BLaER1 treated with 17β-estradiol and CSF1 and Interleukin-3, amounts not matched to agents 10 nM and 100 nM (cell line): ENCODE measurements at regions not wholly inside any gene's neighbourhood (a gene's known extent, or its start where the extent isn't known, plus 50 kb on each side); places are given as distances from the start of the nearest gene placed in this dataset.

Source experiments
- H3K27ac ChIP-seq, 11 experiments: shearing (Covaris generic); formaldehyde crosslinking; 2 replicates each; pipeline ENCODE4 v1.8.1; 2022
- H3K27me3 ChIP-seq, 11 experiments: shearing (Covaris generic); formaldehyde crosslinking; 2 replicates each; pipeline ENCODE4 v1.8.1; 2022
- H3K36me3 ChIP-seq, 11 experiments: shearing (Covaris generic); formaldehyde crosslinking; 2 replicates each; pipeline ENCODE4 v1.8.1; 2022
- H3K4me1 ChIP-seq, 10 experiments: shearing (Covaris generic); formaldehyde crosslinking; 2 replicates each; pipeline ENCODE4 v1.8.1; 2022
- H3K4me2 ChIP-seq, 11 experiments: shearing (Covaris generic); formaldehyde crosslinking; 2 replicates each; pipeline ENCODE4 v1.8.1; 2022
- H3K4me3 ChIP-seq, 10 experiments: shearing (Covaris generic); formaldehyde crosslinking; 2 replicates each; pipeline ENCODE4 v1.8.1; 2022
- H3K9ac ChIP-seq, 11 experiments: shearing (Covaris generic); formaldehyde crosslinking; 2 replicates each; pipeline ENCODE4 v1.8.1; 2022
- H3K9me3 ChIP-seq, 11 experiments: shearing (Covaris generic); formaldehyde crosslinking; replicated peaks in 1 of 11; 2 replicates each; pipeline ENCODE4 v1.8.1; 2022
- H4K20me1 ChIP-seq, 11 experiments: shearing (Covaris generic); formaldehyde crosslinking; 2 replicates each; pipeline ENCODE4 v1.8.1; 2022
- Cebpa-rat ChIP-seq, 11 experiments: shearing (Covaris generic); IDR thresholded peaks; 2 replicates each; pipeline ENCODE4 v1.8.1; 2022

DNA sequence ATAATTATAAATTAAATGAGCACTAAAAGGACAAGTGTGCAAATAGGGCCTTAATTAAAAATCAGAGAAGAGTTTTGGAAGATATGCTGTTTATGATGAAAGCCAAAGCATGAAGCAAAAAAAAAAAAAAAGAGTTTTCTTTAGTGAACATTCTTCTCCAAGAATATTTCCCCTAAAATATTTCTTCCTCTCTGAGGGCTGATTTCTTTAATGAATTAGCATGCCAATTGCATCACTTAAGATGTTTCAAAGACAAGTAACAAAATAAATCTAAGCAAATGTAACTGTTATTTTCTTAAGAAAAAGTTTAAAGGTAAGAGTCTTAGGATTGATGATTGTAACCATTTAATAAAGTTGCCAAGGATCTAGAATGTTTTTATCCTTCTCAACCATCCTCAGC is 81.6 kb upstream of the MPDZ start:
- H4K20me1 ChIP-seq, result no peaks in the 10 kb centered on the region
- no peaks in the 10 kb centered on the region for H3K27me3 ChIP-seq
- H3K9ac ChIP-seq, result no peak overlapping the region
- H3K4me2 ChIP-seq, result no peak overlapping the region
- TF ChIP-seq Cebpa-rat (IDR thresholded peaks at IDR 0.05), result no peak
- no peak overlapping the region for H3K27ac ChIP-seq
- no peaks in the 10 kb centered on the region for H3K36me3 ChIP-seq
- H3K4me3 ChIP-seq, result no peak overlapping the region
- peaks cover 0 to under 1% (median 0%) of the 10 kb centered on the region in 10 experiments; a peak in 1 of 20 replicates for H3K4me1 ChIP-seq
- no peaks in the 10 kb centered on the region for H3K9me3 ChIP-seq

DNA sequence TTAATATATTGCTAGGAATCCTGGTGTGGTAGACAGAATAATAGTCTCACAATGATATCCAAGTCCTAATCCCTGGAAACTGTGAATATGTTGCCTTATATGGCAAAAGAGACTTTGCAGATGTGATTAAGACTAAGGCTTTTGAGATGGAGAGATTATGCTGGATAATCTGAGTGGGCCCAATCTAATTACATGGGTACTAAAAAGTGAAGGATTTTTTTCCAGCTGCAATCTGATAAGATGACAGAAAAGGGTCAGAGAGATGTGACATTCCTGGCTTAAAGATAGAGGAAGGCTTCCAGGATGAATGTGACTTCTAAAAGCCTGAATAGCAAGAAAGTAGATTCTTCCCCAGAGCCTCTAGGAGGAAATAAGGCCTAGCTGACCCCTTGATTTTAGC is 80.7 kb upstream of the MPDZ start:
- Histone ChIP-seq H3K9ac (no peak overlapping the region), H3K36me3 (no peaks in the 10 kb centered on the region), H3K27me3 (no peaks in the 10 kb centered on the region), H3K27ac (no peak overlapping the region), H4K20me1 (no peaks in the 10 kb centered on the region), H3K4me1 (no peaks in the 10 kb centered on the region), H3K4me3 (no peak overlapping the region), H3K4me2 (no peak overlapping the region), H3K9me3 (no peaks in the 10 kb centered on the region)
- TF ChIP-seq Cebpa-rat (IDR thresholded peaks at IDR 0.05), result no peak

DNA sequence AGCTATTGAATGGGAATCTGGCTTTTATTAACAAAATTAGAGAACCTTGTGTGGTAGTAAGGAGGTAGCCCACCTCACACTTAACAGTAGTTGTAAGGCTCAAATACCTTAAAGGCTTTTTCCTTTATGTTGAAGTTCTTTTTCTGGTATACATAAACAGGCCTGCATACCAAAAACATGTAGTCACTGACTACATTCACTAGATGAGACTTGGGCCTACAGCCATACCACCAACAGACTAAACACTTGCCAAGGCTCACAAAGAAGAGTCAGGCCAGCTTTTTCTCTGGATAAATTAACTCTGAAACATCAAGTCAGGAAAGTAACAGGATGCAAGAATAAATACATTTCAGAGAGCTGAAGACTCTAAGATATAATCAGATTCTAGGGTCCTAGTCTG is 78.6 kb upstream of the MPDZ start:
- no peak overlapping the region for H3K4me3 ChIP-seq
- H3K27ac ChIP-seq, result no peak overlapping the region
- no peak for TF ChIP-seq Cebpa-rat (IDR thresholded peaks at IDR 0.05)
- H3K4me2 ChIP-seq, result no peak overlapping the region
- H4K20me1 ChIP-seq, result no peaks in the 10 kb centered on the region
- no peaks in the 10 kb centered on the region for H3K36me3 ChIP-seq
- no peaks in the 10 kb centered on the region for H3K27me3 ChIP-seq
- peaks cover 0 to 11% (median 0%) of the 10 kb centered on the region in 10 experiments; a peak in 5 of 20 replicates for H3K4me1 ChIP-seq
- no peak overlapping the region for H3K9ac ChIP-seq
- H3K9me3 ChIP-seq, result no peaks in the 10 kb centered on the region

DNA sequence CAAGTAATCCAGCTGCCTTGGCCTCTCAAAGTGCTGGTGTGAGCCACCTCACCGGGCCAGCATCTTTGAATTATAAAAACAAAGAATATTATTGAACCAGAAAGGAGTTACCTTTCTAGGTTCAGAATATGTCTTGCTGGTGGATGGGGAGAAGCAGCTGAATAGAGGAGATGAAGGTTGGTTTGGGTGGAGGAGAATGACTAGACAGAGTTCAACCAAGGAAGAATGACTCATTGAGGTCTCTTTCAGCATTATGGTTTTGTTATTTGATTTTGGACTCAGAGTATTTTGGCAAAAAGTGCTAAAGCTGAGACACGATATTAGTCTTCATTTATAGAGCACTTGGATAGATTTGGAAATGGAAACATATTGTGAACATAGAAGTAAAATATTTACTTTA is 75.2 kb upstream of the MPDZ start:
- peak overlapping the region in 2 of 11 experiments; percentile 31 to 50; a peak in 4 of 22 replicates for H3K4me2 ChIP-seq
- peaks cover 0 to 23% (median 0%) of the 10 kb centered on the region in 10 experiments; a peak in 7 of 20 replicates for H3K4me1 ChIP-seq
- no peaks in the 10 kb centered on the region for H3K27me3 ChIP-seq
- no peak overlapping the region for H3K9ac ChIP-seq
- TF ChIP-seq Cebpa-rat (IDR thresholded peaks at IDR 0.05), result no peak
- no peak overlapping the region for H3K4me3 ChIP-seq
- no peak overlapping the region for H3K27ac ChIP-seq
- H3K36me3 ChIP-seq, result no peaks in the 10 kb centered on the region
- no peaks in the 10 kb centered on the region for H3K9me3 ChIP-seq
- no peaks in the 10 kb centered on the region for H4K20me1 ChIP-seq

DNA sequence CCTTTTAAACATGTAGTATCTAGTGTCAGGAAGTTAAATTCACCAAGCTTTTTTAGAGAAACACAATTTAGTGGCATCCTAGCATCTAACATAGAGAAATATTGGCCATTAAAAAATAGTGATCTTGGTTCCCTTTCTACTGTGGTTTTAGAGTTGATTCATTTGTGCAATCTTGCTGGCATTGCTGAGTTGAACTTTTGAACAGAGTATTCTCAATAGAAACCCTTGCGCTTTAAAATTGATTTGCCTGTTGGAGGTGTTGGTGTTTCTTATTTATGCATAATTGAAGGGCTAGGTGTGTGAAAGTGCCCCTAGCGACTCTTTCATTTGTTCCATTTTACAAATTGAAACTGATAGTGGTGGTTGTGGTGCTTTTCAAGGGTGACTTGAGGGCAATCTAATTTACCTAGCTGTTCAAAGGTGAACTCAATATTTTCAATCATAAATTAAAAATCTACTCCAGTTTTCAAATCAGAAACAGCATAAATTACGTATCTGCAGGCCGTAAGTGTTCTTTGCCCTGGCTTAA is 73.0 kb upstream of the MPDZ start:
- no peak for TF ChIP-seq Cebpa-rat (IDR thresholded peaks at IDR 0.05)
- H3K4me2 ChIP-seq, result peak overlapping the region in 3 of 11 experiments; percentile 10 to 50 (median 42); a peak in 4 of 22 replicates

DNA sequence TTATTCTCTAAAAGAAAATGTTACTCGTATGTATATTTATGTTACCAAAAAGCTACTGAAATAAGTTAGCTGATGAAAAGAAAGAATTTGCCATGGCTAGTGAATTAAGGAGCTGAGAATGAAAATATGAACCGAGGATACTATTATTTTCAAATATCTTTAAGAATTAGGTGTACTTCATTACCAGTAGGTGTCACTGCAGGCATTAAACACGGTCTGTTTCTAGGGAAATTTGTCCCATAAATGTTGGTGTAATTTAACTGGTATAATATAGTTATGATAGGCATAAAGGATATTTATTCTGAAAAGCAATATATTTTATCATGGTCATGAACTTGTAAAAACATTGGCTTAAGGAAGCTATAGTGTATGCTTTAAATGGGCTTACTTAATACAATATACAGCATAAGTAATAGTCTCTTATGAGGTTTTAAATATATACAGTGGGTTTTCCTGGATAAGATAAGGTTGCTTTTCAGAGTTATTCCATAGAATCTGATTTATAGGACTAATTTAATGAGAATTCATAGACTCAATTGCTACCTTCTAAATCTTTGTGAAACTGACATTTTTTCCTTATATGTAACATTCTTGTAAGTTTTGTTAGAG is 72.4 kb upstream of the MPDZ start:
- no peaks in the 10 kb centered on the region for H4K20me1 ChIP-seq
- H3K36me3 ChIP-seq, result no peaks in the 10 kb centered on the region
- no peaks in the 10 kb centered on the region for H3K9me3 ChIP-seq
- peaks cover 0 to 23% (median 0%) of the 10 kb centered on the region in 10 experiments; a peak in 7 of 20 replicates for H3K4me1 ChIP-seq
- H3K27me3 ChIP-seq, result no peaks in the 10 kb centered on the region
- H3K4me2 ChIP-seq, result peak overlapping the region in 3 of 11 experiments; percentile 10 to 50 (median 42); a peak in 3 of 22 replicates
- no peak for TF ChIP-seq Cebpa-rat (IDR thresholded peaks at IDR 0.05)
- no peak overlapping the region for H3K27ac ChIP-seq
- no peak overlapping the region for H3K4me3 ChIP-seq
- H3K9ac ChIP-seq, result no peak overlapping the region

More for the DNA sequence above, 73.0 kb upstream of the MPDZ start:
- H3K27me3 ChIP-seq, result no peaks in the 10 kb centered on the region
- no peaks in the 10 kb centered on the region for H3K36me3 ChIP-seq
- no peak overlapping the region for H3K9ac ChIP-seq
- no peaks in the 10 kb centered on the region for H4K20me1 ChIP-seq
- no peak overlapping the region for H3K4me3 ChIP-seq
- H3K9me3 ChIP-seq, result no peaks in the 10 kb centered on the region
- peaks cover 0 to 23% (median 0%) of the 10 kb centered on the region in 10 experiments; a peak in 7 of 20 replicates for H3K4me1 ChIP-seq
- no peak overlapping the region for H3K27ac ChIP-seq

DNA sequence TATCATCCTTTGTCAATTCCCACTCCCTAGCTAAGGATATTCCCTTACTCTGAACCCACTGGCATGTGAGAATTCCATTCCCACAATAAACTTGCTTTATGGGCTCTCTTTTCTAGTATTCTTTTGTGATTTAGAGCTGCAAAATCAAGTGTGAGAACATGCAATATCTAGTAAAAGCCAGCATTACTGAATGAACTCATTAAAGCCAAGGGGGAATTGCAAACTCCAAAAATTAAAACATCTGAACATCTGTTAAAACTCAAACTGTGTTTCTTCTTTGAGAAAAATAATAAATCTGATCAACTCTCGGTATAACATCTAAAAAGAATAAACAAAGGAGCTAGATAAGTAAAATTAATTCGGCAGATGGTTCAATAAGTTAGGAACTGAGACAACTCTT is 53.1 kb upstream of the MPDZ start:
- no peaks in the 10 kb centered on the region for H3K36me3 ChIP-seq
- H3K27me3 ChIP-seq, result no peaks in the 10 kb centered on the region
- H3K9me3 ChIP-seq, result no peaks in the 10 kb centered on the region
- H3K27ac ChIP-seq, result no peak overlapping the region
- no peaks in the 10 kb centered on the region for H3K4me1 ChIP-seq
- H3K9ac ChIP-seq, result no peak overlapping the region
- H4K20me1 ChIP-seq, result no peaks in the 10 kb centered on the region
- no peak for TF ChIP-seq Cebpa-rat (IDR thresholded peaks at IDR 0.05)
- H3K4me3 ChIP-seq, result no peak overlapping the region
- no peak overlapping the region for H3K4me2 ChIP-seq

DNA sequence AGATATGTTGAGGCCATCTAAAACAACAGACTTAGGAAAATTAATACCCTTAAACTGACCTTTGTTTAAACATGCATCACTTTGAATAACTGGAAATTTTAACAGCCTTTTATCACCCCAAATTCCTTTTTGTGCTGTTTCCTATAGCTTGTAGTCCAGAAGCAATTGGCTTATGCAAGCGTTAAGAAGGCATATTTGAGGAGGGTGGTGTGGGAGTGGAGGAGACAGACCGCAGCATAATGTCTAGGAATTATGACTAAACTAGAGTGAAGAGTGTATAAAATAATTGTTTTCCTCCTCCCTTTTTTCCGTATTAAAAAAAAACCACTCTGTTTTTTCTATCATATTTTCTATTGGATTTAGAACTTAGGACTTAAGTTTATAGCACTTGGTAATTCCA is 51.8 kb upstream of the MPDZ start:
- no peaks in the 10 kb centered on the region for H3K4me1 ChIP-seq
- no peak for TF ChIP-seq Cebpa-rat (IDR thresholded peaks at IDR 0.05)
- H3K4me3 ChIP-seq, result no peak overlapping the region
- no peaks in the 10 kb centered on the region for H3K9me3 ChIP-seq
- no peaks in the 10 kb centered on the region for H4K20me1 ChIP-seq
- no peak overlapping the region for H3K9ac ChIP-seq
- no peaks in the 10 kb centered on the region for H3K27me3 ChIP-seq
- no peak overlapping the region for H3K4me2 ChIP-seq
- no peak overlapping the region for H3K27ac ChIP-seq
- no peaks in the 10 kb centered on the region for H3K36me3 ChIP-seq

DNA sequence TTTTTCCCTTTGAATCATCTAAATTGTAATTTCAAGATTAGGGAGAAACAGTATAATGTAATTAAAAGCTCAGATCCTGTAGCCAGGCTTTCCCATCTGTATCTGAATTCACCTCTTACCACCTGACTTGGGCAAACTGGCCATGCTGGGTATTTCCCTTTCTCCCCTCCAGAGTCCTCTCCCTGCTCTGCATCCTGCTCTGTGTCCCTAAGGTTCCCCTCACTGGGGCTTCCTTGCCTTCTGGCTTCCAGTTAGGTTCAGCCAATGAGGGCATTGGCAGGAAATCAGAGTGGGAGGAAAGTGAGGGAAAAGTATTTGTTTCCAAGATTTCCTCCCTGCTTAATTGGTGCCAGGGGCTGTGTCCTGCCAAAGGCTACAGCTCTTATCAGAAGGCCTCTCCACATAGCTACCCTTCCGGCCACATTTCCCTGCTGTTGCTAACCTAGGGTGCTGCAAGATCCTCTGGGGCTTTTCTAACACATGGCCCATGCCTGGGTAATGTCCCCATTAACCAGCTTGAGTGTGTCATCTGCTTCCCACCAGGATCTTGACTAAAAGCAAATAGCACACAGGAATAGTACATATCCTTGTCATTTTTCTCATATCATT is 51.0 kb upstream of the MPDZ start:
- Histone ChIP-seq H3K4me2 (no peak overlapping the region), H3K27ac (no peak overlapping the region), H3K4me3 (no peak overlapping the region), H3K27me3 (no peaks in the 10 kb centered on the region), H3K9ac (no peak overlapping the region), H4K20me1 (no peaks in the 10 kb centered on the region), H3K36me3 (no peaks in the 10 kb centered on the region), H3K4me1 (no peaks in the 10 kb centered on the region), H3K9me3 (no peaks in the 10 kb centered on the region)
- no peak for TF ChIP-seq Cebpa-rat (IDR thresholded peaks at IDR 0.05)
